PC-9 (cell line): ENCODE measurements at regions not wholly inside any gene's neighbourhood (a gene's known extent, or its start where the extent isn't known, plus 50 kb on each side); places are given as distances from the start of the nearest gene placed in this dataset.

ENCODE experiments used
- CTCF ChIP-seq: fragments of 200-600 bp; sonication (generic); conservative IDR thresholded peaks from 2 replicates; pipeline ENCODE4 v1.6.1; 2017; ENCODE audit warnings: mixed run types, antibody characterized with exemption, mild to moderate bottlenecking, moderate library complexity
- EZH2 ChIP-seq: fragments of 200-600 bp; sonication (generic); IDR thresholded peaks from 2 replicates; pipeline ENCODE4 v1.8.0; 2017; ENCODE audit warnings: antibody characterized with exemption, low read depth

GRCh38 chr6:8948733-8949132 is 513.4 kb upstream of the SLC35B3 start:
- TF ChIP-seq CTCF = no peak
- no peak for TF ChIP-seq EZH2
